T47D (cell line): ENCODE measurements at regions not wholly inside any gene's neighbourhood (a gene's known extent, or its start where the extent isn't known, plus 50 kb on each side); places are given as distances from the start of the nearest gene placed in this dataset.
"Not testable (repeated sequence)": the region's sequence is repeated elsewhere in the genome, so short reads cannot be mapped to it uniquely, and the experiment has no call there.

Experiments used
- DNase-seq, 2 experiments: peaks; one replicate each; pipeline versions ENCODE4 v3.0.0 to v3.0.0-alpha.2; 2011 to 2012; ENCODE audit warnings: low read depth in 1 of 2, low spot score in 1 of 2
- JUND ChIP-seq: IDR thresholded peaks from 2 replicates; pipeline ENCODE4 v1.6.1; 2012; ENCODE audit warnings: low read depth
- in situ Hi-C: cut with HindIII; loops from 2 replicates; pipeline ENCODE4 v1.10.0; 2016; ENCODE audit warnings: low sequenced_read_pairs, low pct_unique_long_range_greater_than_20kb

DNA sequence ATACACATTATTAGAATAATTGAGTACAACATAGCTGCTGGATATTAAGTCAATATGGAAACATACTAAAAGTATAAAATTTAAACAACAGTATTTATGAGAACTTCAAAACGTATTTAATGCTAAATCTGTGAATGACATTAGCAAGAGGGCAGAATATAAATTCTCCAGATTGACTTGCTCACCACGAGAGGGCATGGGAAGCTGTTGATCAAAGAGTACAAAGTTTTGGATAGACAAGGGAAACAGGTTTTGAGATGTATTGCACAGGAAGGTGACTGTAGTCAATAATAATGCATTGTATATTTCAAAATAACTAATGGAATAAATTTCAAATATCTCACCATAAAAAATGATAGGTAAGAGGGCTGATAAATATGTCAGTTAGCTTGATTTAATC, 768.2 kb downstream of the CENPC start:
- DNase-seq: peak in 1 of 2 experiments; percentile 47
- in situ Hi-C loops: no loop called here
- TF ChIP-seq JUND: no peak

DNA sequence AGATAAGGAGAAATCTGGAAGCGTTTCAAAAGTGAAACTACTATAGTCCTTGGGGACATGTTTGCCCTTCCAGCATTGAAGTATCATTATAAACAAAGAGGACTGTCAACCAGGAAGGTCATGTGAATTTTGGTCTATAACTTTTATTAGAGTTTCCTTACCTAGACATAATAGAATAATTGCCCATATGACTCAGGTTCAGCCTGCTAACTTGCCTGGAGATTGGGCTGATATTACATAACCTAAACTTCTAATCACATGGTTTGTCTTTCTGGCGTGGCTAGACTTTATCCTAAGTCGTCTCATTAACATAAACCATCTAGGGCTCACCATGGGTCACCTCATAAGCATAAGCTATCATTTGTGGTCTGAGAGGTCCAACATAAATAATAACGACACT, 775.9 kb downstream of the CENPC start:
- in situ Hi-C loops: no loop called here
- no peak for TF ChIP-seq JUND
- no peak for DNase-seq

DNA sequence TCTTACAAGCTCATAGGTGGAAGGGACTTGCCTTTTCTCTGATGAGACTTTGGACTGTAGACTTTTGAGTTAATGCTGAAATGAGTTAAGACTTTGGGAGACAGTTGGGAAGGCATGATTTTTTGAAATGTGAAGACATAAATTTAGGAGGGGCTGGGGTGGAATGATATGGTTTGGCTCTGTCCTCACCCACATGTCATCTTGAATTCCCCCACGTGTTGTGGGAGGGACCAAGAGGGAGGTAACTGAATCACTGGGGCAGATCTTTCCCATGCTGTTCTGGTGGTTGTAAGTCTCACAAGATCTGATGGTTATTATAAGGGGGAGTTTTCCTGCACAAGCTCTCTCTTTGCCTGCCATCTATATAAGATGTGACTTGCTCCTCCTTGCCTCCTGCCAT, 777.9 kb downstream of the CENPC start:
- in situ Hi-C loops: no loop called here
- TF ChIP-seq JUND: no peak

DNA sequence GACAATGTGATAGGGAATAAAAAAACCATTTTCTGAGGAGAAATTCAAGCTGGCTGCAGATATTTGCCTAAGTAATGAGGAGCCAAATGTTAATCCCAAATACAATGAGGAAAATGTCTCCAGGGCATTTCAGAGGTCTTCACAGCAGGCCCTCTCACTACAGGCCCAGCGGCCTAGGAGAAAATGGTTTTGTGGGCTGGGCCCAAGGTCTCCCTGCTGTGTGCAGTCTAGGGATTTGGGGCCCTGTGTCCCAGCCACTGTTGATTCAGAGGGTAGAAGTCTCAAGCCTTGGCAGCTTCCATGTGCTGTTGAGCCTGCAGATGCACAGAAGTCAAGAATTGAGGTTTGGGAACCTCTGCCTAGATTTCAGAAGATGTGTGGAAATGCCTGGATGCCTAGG, 778.7 kb downstream of the CENPC start:
- in situ Hi-C loops: no loop called here
- no peak for DNase-seq
- no peak for TF ChIP-seq JUND

More for the DNA sequence above, 777.9 kb downstream of the CENPC start:
- no peak for DNase-seq

DNA sequence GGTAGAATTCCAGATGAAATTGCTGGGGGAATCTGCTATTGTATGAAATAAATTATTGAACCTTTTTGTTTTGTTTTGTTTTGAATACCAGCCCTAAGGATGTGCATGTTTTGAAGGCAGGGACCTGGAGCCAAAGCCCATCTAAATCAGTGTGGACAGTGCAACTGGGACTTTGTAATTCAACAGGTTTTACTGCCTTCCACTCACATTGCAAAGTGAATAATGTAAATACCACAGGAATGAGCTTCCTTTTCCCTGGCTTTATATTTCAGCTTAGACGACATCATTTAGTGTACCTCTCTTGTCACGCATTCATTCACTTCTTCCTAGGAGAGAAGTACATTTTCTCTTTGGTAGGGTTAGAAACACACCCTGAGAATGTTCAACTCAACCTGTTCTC, 795.0 kb downstream of the CENPC start:
- in situ Hi-C loops: no loop called here
- 0 out of 2 replicates have a peak, but pooled peaks have one; percentile 49 for TF ChIP-seq JUND

DNA sequence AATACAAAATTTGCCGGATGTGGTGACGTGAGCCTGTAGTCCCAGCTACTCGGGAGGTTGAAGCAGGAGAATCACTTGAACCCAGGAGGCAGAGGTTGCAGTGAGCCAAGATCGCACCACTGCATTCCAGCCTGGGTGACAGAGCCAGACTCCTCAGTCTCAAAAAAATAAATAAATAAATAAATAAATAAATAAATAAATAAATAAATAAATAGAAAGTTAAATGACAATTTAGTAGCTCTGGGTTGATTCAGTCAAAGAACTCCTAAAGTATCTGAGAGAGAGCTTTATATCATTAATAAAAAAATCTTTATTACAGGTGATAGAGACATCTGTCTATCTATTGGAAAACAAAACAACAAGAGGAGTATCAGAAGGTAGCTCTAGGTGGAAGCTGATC, 798.4 kb downstream of the CENPC start:
- in situ Hi-C loops, DNase-seq: not testable (repeated sequence)

More for the DNA sequence above, 795.0 kb downstream of the CENPC start:
- peak; percentile 7 to 93 for DNase-seq

DNA sequence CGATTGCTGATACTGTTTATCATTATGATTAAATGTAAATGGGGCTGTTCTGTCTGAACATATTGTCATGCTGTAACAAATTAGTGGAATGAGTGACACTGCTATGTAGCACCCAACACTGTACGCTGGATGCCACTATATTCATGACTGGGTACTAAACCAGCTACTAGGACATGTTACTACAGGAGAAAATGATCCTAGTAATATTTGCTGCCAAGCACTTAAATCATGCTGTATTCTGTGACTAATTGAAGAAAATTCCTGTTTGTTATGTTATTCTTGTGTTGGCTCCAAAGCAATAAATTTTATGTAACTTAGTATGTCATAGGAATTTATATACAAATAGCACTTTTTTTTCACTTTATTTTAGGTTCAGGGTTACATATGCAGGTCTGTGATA, 804.2 kb downstream of the CENPC start:
- DNase-seq: no peak
- no peak for TF ChIP-seq JUND
- in situ Hi-C loops: no loop called here

DNA sequence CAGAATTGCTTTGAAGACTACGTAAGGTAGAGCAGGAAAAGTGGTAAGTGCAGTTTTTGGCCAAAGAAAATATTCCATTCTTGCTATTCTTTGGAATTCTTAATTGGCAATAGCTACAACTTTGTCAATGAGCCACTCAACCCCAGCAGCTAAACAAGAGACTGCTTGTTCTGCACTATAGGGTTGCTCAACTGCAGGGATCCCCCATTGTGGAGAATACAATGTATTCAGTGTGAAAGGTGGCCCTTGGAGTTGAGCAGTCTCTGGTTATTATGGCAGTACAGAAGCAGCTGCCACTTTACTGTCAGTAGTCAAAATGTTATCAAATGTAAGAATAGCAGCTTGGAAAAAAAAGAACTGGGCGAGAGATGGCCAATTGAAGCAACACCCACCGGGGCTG, 808.7 kb downstream of the CENPC start:
- DNase-seq: no peak
- TF ChIP-seq JUND: no peak
- in situ Hi-C loops: no loop called here

DNA sequence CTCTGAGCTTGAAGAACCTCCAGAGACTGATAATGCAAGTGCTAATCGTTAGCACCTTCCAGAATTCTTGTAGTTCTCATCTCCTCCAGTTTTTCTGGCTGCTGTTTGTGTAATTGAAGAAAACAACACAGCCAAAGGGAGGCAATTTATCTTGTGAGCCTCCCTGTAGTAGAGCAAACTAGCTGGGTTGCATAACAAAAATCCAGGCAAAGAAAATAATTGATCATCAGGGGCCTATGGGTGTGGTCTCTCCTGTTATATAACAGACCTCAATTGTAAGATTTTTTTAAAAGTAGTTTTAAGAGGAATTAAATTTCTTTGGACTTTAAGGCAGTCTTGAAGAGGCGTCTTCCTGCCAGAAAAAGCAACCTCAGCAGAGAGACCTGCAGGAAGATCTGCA, 817.0 kb downstream of the CENPC start:
- DNase-seq: no peak
- in situ Hi-C loops: no loop called here
- TF ChIP-seq JUND: no peak

DNA sequence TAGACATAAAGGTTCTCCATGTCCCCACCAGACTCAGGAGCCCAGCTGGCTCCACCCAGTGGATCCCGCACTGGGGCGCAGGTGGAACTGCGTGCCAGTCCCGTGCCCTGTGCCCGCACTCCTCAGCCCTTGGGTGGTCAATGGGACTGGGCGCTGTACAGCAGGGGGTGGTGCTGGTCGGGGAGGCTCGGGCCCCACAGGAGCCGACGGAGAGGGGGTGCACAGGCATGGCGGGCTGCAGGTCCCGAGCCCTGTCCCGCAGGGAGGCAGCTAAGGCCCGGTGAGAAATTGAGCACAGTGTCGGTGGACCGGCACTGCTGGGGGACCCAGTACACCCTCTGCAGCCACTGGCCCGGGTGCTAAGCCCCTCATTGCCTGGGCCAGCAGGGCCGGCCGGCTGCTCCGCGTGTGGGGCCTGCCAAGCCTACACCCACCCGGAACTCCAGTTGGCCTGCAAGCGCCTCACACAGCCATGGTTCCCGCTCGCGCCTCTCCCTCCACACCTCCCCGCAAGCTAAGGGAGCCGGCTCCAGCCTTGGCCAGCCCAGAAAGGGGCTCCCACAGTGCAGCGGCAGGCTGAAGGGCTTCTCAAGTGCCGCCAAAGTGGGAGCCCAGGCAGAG, 832.9 kb downstream of the CENPC start:
- in situ Hi-C loops, DNase-seq: not testable (repeated sequence)

DNA sequence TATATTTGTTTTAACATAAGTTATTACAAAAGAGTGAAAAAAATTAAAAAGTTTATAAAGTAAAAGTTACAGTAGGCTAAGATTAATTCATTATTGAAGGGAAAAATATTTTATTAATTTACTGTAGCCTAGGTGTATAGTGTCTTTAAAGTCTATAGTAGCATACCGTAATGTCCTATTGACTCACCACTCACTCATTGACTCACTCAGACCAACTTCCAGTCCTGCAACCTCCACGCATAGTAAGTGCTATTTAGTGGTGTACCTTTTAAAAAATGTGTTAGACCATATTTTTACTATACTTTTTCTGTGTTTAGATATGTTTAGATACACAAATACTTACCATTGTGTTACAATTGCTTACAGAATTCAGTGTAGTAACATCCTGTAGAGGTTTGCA, 841.1 kb downstream of the CENPC start:
- no peak for DNase-seq
- no peak for TF ChIP-seq JUND
- in situ Hi-C loops: no loop called here

DNA sequence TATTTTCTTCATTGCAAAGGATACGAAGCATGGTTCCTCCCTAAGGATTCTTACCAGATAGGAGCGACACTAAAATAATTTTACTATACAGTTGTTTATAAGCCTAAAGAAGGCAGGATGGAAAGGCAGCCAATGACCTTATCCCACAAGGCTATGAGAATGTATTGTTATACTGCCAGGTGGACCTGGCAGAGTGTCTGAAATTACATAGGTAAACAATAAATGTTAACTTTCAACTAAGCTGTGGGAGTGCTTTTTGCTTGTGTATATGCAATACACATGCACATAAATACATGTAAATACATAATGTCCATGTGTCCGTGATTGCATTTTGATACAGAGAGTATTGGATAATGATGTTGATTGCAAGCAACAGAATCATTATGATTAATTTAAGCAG, 850.6 kb downstream of the CENPC start:
- in situ Hi-C loops: no loop called here
- DNase-seq: peak in 1 of 2 experiments; percentile 33
- no peak for TF ChIP-seq JUND

DNA sequence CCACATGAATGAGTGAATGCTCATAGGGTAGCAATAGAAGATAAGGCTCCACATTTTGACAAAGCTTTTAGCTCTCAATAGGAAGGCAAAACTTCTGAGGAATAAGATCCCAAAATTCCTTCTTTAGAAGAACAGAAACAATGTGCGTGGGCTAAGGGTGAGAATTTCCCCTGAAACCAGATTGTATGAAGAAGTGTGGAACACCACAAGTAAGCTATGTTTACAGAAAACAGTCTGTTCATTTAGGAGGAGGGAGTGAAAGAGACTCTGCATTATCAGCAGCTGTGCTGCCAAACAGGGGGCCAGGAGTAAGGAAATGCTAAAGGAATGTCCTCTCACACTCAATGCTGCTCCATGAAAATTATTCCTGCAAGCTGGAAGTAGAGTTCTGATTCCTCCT, 851.6 kb downstream of the CENPC start:
- TF ChIP-seq JUND: no peak
- in situ Hi-C loops: no loop called here
- no peak for DNase-seq

DNA sequence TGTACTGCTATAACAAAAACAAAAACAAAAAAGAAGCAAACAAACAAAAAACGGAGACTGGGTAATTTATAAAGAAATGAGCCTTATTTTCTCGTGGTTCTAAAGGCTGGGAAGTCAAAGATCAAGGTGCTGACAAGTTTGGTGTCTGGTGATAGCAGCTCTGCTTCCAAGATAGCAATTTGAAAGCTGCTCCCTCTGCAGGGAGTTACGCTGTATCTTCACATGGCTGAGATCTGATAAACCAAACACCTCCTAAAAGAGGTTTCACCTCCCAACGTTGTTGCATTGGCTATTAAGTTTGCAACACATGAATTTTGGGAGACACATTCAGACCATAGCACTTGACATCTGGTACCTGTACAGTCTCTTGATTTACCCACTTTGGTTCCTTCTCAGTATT, 854.2 kb downstream of the CENPC start:
- no peak for TF ChIP-seq JUND
- in situ Hi-C loops: no loop called here
- no peak for DNase-seq
